GM21576 (cell line): ENCODE measurements at regions not wholly inside any gene's neighbourhood (a gene's known extent, or its start where the extent isn't known, plus 50 kb on each side); places are given as distances from the start of the nearest gene placed in this dataset.
"Not testable (repeated sequence)": the region's sequence is repeated elsewhere in the genome, so short reads cannot be mapped to it uniquely, and the experiment has no call there.

Experiments
- ATAC-seq: cut with Tn5 transposase; IDR thresholded peaks from one replicate; pipeline ENCODE4 v1.9.1; 2021; ENCODE audit warnings: mild to moderate bottlenecking, moderate library complexity; ENCODE audit not compliant: unreplicated experiment

- ATAC-seq: no peak
These were observed 269.0 kb downstream of the GOLGA6L6 start for GRCh38 chr15:20272422-20273184.

- ATAC-seq: no peak
These were observed 270.0 kb downstream of the GOLGA6L6 start for GRCh38 chr15:20271647-20272046.

GRCh38 chr15:20269956-20270355, 271.6 kb downstream of the GOLGA6L6 start:
- not testable (repeated sequence) for ATAC-seq

DNA sequence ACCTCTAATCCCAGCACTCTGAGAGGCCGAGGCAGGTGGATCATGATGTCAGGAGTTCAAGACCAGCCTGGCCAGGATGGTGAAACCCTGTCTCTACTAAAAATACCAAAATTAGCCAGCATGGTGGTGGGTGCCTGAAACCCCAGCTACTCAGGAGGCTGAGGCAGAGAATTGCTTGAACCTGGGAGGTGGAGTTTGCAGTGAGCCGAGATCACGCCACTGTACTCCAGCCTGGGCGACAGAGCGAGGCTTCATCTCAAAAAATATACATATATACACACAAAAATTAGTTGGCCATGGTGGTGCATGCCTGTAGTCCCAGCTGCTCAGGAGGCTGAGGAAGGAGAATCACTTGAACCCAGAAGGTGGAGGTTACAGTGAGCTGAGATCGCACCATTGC, 273.6 kb downstream of the GOLGA6L6 start:
- not testable (repeated sequence) for ATAC-seq

- ATAC-seq: not testable (repeated sequence)
These were observed 274.4 kb downstream of the GOLGA6L6 start for GRCh38 chr15:20267051-20267730.

DNA sequence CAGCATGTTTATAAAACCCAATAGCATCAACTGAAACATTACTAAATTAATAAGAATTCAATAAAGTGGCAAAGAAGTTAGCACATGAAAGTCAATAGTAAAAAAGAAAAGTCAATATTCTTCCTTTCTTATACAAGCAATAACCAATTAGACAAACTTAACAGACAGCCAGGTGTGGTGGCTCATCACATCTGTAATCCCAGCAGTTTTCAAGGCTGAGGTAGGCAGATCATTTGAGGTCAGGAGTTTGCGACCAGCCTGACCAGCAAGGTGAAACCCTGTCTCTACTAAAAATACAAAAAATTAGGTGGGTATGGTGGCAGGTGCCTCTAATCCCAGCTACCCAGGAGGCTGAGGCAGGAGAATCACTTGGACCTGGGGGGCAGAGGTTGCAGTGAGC, 275.9 kb downstream of the GOLGA6L6 start:
- ATAC-seq: not testable (repeated sequence)

DNA sequence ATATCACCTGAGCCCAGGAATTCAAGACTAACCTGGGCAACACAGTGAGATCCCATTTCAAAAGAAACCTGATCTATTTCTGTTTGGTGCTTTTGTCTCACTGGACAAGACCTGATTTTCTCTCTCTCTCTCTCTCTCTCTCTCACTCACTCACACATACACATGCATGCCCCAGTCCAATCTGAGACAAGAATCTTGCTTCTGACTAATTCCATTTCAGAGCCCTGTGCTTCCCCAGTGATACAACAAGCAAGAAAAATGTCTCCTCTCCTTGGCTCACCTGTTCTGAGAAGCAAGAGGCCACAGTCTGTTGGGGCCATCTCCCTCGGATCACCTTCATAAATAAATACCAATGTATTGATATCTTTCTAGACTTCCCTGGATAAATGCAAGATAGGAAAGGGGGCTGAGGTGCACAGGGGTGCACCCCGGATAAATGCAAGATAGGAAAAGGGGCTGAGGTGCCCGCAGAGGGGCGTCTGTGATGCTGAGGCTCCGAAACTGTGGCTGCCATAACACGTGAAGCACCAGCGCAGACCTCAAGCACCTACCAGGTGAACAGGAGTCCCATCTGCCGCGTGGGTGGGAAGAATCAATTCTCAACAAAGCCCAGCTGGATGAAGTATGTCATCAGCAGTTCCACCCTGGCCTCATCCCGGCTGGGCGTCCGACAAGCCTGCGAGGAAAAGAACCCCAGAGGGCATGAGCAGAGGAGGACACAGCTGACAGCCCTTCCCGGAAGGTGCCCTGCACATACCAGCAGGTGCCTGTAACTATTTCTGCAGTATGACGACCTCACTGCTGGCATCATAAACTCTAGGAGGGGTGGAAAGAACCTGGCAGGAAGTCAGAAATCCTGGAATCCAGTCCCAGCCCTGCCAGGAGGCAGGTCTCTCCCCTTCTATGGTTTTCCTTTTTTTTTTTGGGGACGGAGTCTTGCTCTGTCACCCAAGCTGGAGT, 280.0 kb downstream of the GOLGA6L6 start:
- ATAC-seq: not testable (repeated sequence)

DNA sequence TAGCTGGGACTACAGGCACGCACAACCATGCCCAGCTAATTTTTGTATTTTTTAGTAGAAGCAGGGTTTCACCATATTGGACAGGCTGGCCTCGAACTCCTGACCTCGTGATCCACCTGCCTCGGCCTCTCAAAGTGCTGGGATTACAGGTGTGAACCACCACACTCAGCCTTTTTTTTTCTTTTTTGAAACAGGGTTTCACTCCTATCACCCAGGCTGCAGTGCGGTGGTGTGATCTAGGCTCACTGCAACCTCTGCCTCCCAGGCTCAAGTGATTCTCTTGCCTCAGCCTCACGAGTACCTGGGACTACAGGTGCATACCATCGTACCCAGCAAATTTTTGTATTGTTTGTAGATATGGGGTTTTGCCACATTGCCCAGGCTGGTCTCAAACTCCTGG, 280.9 kb downstream of the GOLGA6L6 start:
- not testable (repeated sequence) for ATAC-seq

DNA sequence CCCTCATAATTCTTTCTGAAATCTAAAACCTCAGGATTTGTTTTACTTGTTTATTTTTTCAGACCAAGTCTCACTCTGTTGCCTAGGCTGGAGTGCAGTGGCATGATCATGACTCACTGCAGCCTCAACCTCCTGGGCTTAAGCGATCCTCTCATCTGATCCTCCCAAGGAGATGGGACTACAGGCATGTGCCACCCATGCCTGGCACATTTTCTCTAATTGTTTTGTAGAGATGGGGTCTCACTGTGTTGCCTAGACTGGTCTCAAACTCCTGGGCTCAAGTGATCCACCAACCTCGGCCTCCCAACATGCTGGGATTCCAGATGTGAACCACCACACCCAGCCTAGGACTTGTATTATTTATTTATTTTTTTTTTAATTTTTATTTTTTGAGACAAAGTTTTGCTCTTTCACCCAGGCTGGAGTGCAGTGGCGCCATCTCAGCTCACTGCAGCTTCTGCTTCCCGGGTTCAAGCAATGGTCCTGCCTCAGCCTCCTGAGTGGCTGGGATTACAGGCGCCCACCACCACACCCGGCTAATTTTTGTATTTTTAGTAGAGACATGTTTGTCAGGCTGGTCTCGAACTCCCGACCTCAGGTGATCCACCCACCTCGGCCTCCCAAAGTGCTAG, 281.9 kb downstream of the GOLGA6L6 start:
- not testable (repeated sequence) for ATAC-seq

DNA sequence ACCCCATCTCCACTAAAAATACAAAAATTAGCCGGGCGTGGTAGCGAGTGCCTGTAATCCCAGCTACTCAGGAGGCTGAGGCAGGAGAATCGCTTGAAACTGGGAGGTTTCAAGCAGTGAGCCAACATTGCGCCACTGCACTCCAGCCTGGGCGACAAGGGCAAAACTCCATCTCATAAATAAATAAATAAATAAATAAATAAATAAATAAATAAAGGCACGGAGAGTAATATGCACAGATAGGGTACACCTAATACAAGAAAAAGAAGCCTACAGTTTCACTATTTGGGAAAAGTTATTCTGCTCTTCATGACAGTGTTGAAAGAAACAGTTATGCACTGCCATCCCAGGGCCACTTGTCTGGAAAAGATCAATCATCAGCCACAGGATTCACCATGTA, 285.2 kb downstream of the GOLGA6L6 start:
- ATAC-seq: not testable (repeated sequence)

DNA sequence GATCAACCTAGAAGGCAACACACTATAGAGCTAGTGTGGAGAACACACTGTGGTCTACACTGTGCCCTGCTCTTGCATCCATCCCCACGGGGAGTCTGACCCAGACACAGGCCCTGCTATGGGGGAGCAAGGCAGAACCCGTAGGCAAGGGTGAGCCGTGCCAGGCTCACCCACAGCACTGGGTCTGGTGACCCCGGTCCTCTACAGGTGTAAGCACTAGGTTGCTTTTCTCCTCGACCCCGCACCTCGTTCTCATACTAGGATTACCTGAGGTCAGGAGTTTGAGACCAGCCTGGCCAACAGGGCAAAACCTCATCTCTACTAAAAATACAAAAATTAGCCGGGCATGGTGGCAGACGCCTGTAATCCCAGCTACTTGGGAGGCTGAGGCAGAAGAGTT, 286.0 kb downstream of the GOLGA6L6 start:
- not testable (repeated sequence) for ATAC-seq

DNA sequence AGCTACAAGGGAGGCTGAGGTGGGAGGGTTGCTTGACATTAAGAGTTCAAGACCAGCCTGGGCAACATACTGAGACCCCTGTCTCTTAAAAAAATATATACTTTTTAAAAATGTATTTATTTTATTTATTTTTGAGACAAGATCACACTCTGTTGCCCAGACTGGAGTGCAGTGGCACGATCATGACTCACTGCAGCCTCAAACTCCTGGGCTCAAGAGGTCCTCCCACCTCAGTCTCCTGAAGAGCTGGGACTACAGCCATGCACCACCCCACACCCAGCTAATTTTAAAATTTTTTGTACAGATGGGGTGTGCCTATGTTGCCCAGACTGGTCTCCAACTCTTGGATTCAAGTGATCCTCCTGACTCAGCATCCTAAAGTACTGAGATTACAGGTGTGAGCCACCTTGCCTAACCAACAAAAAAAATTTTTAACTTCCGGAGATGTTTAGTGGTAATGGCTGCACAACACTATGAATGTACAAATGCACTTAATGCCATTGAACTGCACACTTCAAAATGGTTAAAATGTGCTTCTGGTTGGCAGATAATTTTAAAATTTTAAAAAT, 288.5 kb downstream of the GOLGA6L6 start:
- ATAC-seq: not testable (repeated sequence)

- ATAC-seq: not testable (repeated sequence)
These were observed 289.6 kb downstream of the GOLGA6L6 start for GRCh38 chr15:20252040-20252439.

DNA sequence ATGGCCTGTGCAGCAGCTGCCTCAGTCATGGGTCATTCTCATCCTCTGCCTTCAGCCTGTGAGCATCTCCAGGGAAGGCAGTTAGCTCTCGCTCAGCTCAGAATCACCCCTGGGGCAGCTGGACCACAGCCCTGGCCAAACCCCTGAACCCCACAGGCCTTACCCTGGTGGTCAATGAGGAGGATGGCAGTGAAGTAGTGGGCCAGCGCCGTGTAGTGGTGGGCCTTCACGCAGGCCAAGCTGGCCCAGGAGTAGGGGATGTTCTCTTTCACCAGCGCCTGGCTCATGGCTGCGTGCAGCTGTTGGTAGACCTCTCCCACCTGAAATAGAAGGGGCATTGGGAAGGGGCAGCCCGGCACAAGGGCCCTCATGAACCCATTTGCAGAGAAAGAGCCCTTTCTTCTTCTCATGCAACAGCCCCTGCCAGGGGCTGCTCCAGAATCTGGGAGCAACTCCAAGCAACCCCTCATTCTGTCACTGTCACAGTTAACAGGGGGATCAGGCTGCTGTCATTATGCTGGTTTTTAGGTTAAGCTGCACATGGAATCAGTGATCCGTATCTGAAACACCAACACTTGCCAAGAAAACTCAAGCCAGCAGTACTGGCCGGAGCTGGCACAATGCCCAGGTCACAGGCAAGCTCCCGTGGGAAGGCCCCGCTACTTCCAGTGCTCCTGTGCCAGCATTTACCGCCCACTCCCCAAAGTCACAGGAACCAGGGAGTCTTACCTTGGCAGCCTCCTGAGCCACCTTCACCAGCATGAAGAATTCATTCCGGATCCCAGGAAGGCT, 290.2 kb downstream of the GOLGA6L6 start:
- not testable (repeated sequence) for ATAC-seq

DNA sequence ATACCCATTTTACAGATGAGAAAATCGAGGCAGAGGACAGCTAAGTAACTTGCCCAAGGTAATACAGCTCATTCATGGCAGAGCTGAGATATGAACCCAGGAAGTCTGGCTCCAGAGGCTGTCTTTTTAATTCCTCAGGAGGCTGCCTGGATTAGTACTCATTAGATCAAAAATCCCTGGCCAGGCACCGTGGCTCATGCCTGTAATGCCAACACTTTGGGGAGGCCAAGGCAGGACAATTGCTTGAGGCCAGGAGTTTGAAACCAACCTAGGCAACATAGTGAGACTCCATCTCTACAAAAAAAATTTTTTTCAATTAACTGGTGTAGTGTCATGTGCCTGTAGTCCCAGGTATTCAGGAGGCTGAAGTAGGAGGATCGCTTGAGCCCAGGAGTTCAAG, 291.4 kb downstream of the GOLGA6L6 start:
- ATAC-seq: not testable (repeated sequence)

GRCh38 chr15:20249677-20249970, 292.0 kb downstream of the GOLGA6L6 start:
- ATAC-seq: not testable (repeated sequence)

GRCh38 chr15:20248434-20248833, 293.2 kb downstream of the GOLGA6L6 start:
- not testable (repeated sequence) for ATAC-seq

GRCh38 chr15:20247137-20247536, 294.5 kb downstream of the GOLGA6L6 start:
- ATAC-seq: not testable (repeated sequence)

DNA sequence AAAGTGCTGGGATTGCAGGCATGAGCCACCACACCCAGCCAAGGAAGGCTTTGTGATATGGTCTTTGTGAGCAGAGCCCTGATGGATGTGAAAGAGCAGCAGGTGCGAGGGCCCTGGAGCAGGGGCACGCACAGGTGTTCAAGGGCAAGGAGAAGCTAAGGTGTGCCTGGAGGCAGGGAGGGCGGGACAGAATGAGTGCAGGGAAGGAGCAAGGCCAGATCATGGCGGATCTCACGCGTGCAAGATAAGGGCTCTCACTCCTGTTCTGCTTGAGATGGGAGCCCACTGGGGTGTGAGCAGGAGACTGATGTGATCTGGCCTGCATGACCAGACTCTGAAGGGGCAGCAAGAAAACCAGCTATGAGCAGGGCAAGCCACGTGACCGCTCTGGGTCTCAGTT, 295.0 kb downstream of the GOLGA6L6 start:
- not testable (repeated sequence) for ATAC-seq

DNA sequence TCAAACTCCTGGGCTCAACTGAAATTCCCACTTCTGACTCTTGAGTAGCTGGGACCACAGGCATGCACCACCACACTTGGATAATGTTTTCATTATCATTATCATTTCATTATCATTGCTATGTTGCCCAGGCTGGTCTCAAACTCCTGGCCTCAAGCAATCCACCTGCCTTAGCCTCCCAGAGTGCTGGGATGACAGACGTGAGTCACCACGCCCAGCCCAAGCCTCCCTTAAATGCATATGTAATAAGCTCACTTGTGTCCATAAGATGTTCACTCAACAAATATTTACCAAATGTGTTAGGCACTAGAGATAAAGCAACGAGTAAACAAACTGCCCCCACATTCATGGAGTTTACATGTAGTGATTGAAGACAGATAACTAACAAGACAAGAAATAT, 295.7 kb downstream of the GOLGA6L6 start:
- not testable (repeated sequence) for ATAC-seq
